HepG2 (cell line): ENCODE measurements at regions not wholly inside any gene's neighbourhood (a gene's known extent, or its start where the extent isn't known, plus 50 kb on each side); places are given as distances from the start of the nearest gene placed in this dataset.

ENCODE experiments used
- ATAC-seq: fragments of 200-7000 bp; cut with Tn5 transposase; 3 replicates; pipeline ENCODE4 v1.9.1; 2020; ENCODE audit warnings: mild to moderate bottlenecking, moderate library complexity
- BruUV-seq: library from RNA; stranded (reverse); fragments of 400-500 nt; replicated peaks from 2 replicates; lab custom pipeline; 2021; lab: Mats Ljungman, UMichigan
- CTCF ChIA-PET: fragments of 300-600 bp; formaldehyde crosslinking; extraction: SDS; loops from one replicate; lab custom pipeline; 2021; ENCODE audit warnings: low total read pairs, inconsistent platforms, low intra/inter-chr PET ratio; lab: Yijun Ruan, JAX
- POLR2A ChIA-PET: fragments of 350-600 bp; sonication (Branson Sonifier 250); formaldehyde crosslinking; loops from one replicate; lab custom pipeline; 2020; ENCODE audit warnings: antibody characterized with exemption, inconsistent platforms; lab: Yijun Ruan, JAX
- DNase-seq: peaks from one replicate; pipeline ENCODE4 v3.0.0-alpha.2; 2015; ENCODE audit warnings: low spot score
- FAIRE-seq: peaks from 3 replicates; lab custom pipeline; 2011; peaks lifted over from hg19 to GRCh38; lab: Jason Lieb, UNC
- H2AFZ ChIP-seq: one replicate; pipeline ENCODE4 v1.6.1; 2011; ENCODE audit warnings: low read length, inconsistent platforms
- H3K27ac ChIP-seq: fragments of 300-600 bp; 3 replicates; pipeline ENCODE4 v1.8.0; 2011; ENCODE audit warnings: mixed run types, mild to moderate bottlenecking, mixed read lengths, low read length, inconsistent platforms; ENCODE audit not compliant: insufficient read depth; ENCODE audit errors: extremely low read length
- H3K27me3 ChIP-seq, 2 experiments: fragments of 200-600 bp in 1 of 2; 2 replicates in 1 of 2; 3 replicates in 1 of 2; pipeline versions ENCODE4 v1.6.0 to v1.8.0; 2011; ENCODE audit warnings: low read length in 2 of 2, mild to moderate bottlenecking in 2 of 2, moderate library complexity in 2 of 2, inconsistent platforms in 1 of 2; ENCODE audit not compliant: insufficient read depth in 2 of 2, control insufficient read depth in 1 of 2
- H3K36me3 ChIP-seq, 2 experiments: fragments of 200-600 bp in 1 of 2; replicated peaks in 1 of 2; 2 replicates in 1 of 2; 3 replicates in 1 of 2; pipeline versions ENCODE4 v1.5.1 to v1.8.0; 2011; ENCODE audit warnings: low read length in 2 of 2, inconsistent platforms in 1 of 2; ENCODE audit not compliant: insufficient read depth in 2 of 2, control insufficient read depth in 1 of 2
- H3K4me1 ChIP-seq: 2 replicates; pipeline ENCODE4 v1.5.1; 2012; ENCODE audit warnings: low read length, inconsistent platforms; ENCODE audit not compliant: insufficient read depth
- H3K4me2 ChIP-seq: 2 replicates; pipeline ENCODE4 v1.6.0; 2011; ENCODE audit warnings: low read depth, low read length, inconsistent platforms
- H3K4me3 ChIP-seq, 3 experiments: fragments of 200-600 bp in 1 of 3; sonication (generic), shearing (Covaris generic) in 1 of 3; replicated peaks in 1 of 3; 2 replicates each; pipeline ENCODE4 v1.5.1; 2011 to 2016; ENCODE audit warnings: low read length in 3 of 3, inconsistent platforms in 2 of 3, low read depth in 2 of 3, mild to moderate bottlenecking in 2 of 3, control low read depth in 1 of 3, mixed read lengths in 1 of 3; ENCODE audit not compliant: insufficient read depth in 1 of 3
- H3K79me2 ChIP-seq: one replicate; pipeline ENCODE4 v1.6.1; 2011; ENCODE audit warnings: low read length, inconsistent platforms; ENCODE audit not compliant: insufficient read depth
- H3K9ac ChIP-seq: 2 replicates; pipeline ENCODE4 v1.6.0; 2011; ENCODE audit warnings: mild to moderate bottlenecking, low read depth, low read length, inconsistent platforms; ENCODE audit not compliant: insufficient read depth
- H3K9me3 ChIP-seq: 2 replicates; pipeline ENCODE4 v1.5.1; 2012; ENCODE audit warnings: mild to moderate bottlenecking, low read length
- H4K20me1 ChIP-seq: 2 replicates; pipeline ENCODE4 v1.6.0; 2011; ENCODE audit warnings: inconsistent platforms, mild to moderate bottlenecking, low read length, moderate library complexity; ENCODE audit not compliant: insufficient read depth
- AGO1 ChIP-seq: fragments of 200-400 bp; formaldehyde crosslinking; IDR thresholded peaks from 2 replicates; pipeline ENCODE4 v1.6.1; 2017; ENCODE audit warnings: mild to moderate bottlenecking, low read depth, low read length, moderate library complexity; ENCODE audit not compliant: poor library complexity, severe bottlenecking
- ASH2L ChIP-seq: fragments of 300-600, 200-600 bp; sonication (generic); IDR thresholded peaks from 2 replicates; pipeline ENCODE4 v1.7.0; 2017; ENCODE audit warnings: low read depth, mild to moderate bottlenecking, moderate library complexity, mixed read lengths, low read length; ENCODE audit not compliant: insufficient read length
- DBP ChIP-seq: sonication (generic); formaldehyde crosslinking; IDR thresholded peaks from 2 replicates; pipeline ENCODE4 v1.4.0; 2020; ENCODE audit warnings: missing genetic modification reagents; ENCODE audit errors: not compliant biosample characterization
- MYNN ChIP-seq: sonication (generic); formaldehyde crosslinking; IDR thresholded peaks from 2 replicates; pipeline ENCODE4 v1.4.0; 2020; ENCODE audit warnings: mild to moderate bottlenecking, low read depth, missing genetic modification reagents
- SMAD1 ChIP-seq: sonication (generic); formaldehyde crosslinking; IDR thresholded peaks from 2 replicates; pipeline ENCODE4 v1.4.0; 2020; ENCODE audit warnings: missing genetic modification reagents, low read depth, mild to moderate bottlenecking, borderline replicate concordance
- SMARCC2 ChIP-seq: fragments of 450-650 bp; IDR thresholded peaks from 2 replicates; pipeline ENCODE4 v1.6.1; 2017; ENCODE audit warnings: antibody characterized with exemption, mild to moderate bottlenecking
- TRAFD1 ChIP-seq: sonication (generic); formaldehyde crosslinking; IDR thresholded peaks from 2 replicates; pipeline ENCODE4 v1.5.1; 2020; ENCODE audit warnings: missing genetic modification reagents, mild to moderate bottlenecking, borderline replicate concordance
- ZNF260 ChIP-seq: sonication (generic); formaldehyde crosslinking; IDR thresholded peaks from 2 replicates; pipeline ENCODE4 v1.4.0; 2020; ENCODE audit warnings: missing genetic modification reagents, low read depth, mild to moderate bottlenecking, borderline replicate concordance
- ZNF264 ChIP-seq: sonication (generic); formaldehyde crosslinking; IDR thresholded peaks from 2 replicates; pipeline ENCODE4 v1.4.0; 2020; ENCODE audit warnings: missing genetic modification reagents
- ZNF773 ChIP-seq: sonication (generic); formaldehyde crosslinking; IDR thresholded peaks from 2 replicates; pipeline ENCODE4 v1.4.0; 2020; ENCODE audit warnings: missing genetic modification reagents, borderline replicate concordance
- WGBS: methylation state at CpG from one replicate; pipeline ENCODE4 v1.1.6; 2017; ENCODE audit warnings: low lambda C conversion rate; 5-methylcytosine and 5-hydroxymethylcytosine counted together
- in situ Hi-C: cut with HindIII; loops from 2 replicates; pipeline ENCODE4 v1.10.0; 2017; ENCODE audit warnings: low pct_unique_long_range_greater_than_20kb; ENCODE audit not compliant: extremely low pct_ligation_motif_present
- intact Hi-C: fragments of 100-400 bp; cut with micrococcal nuclease; formaldehyde crosslinking; loops from one replicate; pipeline ENCODE4 v1.10.0; 2022; ENCODE audit not compliant: unreplicated experiment
- TF ChIP-seq, protein P1 (sequence below): sonication (generic); formaldehyde crosslinking; IDR thresholded peaks from 2 replicates; pipeline ENCODE4 v1.4.0; 2020; ENCODE audit warnings: missing genetic modification reagents, borderline replicate concordance
- TF ChIP-seq, protein P2 (sequence below): sonication (generic); formaldehyde crosslinking; IDR thresholded peaks from 2 replicates; pipeline ENCODE4 v1.4.0; 2020; ENCODE audit warnings: missing genetic modification reagents
- TF ChIP-seq, protein P3 (sequence below): sonication (generic); formaldehyde crosslinking; IDR thresholded peaks from 2 replicates; pipeline ENCODE4 v1.4.0; 2020; ENCODE audit warnings: missing genetic modification reagents
- TF ChIP-seq, protein P4 (sequence below): sonication (generic); formaldehyde crosslinking; IDR thresholded peaks from 2 replicates; pipeline ENCODE4 v1.9.0; 2021; ENCODE audit warnings: missing genetic modification reagents, mild to moderate bottlenecking, borderline replicate concordance

- Histone ChIP-seq H3K36me3 (no peaks in the 10 kb centered on the region), H3K4me3 (no peak overlapping the region), H2AFZ (no peak overlapping the region), H3K9ac (no peak overlapping the region), H3K9me3 (no peaks in the 10 kb centered on the region), H3K4me1 (no peaks in the 10 kb centered on the region), H3K4me2 (no peak overlapping the region), H3K79me2 (no peaks in the 10 kb centered on the region), H4K20me1 (no peaks in the 10 kb centered on the region), H3K27me3 (no peaks in the 10 kb centered on the region), H3K27ac (no peak overlapping the region)
- ChIA-PET CTCF (no interaction called here), POLR2A (no interaction called here)
- in situ Hi-C loops (no loop called here), intact Hi-C loops (no loop called here)
- WGBS = 0% methylated on average over 1 of the region's 1 CpG
- BruUV-seq = no TSS peak
- FAIRE-seq (no peak), ATAC-seq (no peak), DNase-seq (no peak)
- TF ChIP-seq, protein P1, sequence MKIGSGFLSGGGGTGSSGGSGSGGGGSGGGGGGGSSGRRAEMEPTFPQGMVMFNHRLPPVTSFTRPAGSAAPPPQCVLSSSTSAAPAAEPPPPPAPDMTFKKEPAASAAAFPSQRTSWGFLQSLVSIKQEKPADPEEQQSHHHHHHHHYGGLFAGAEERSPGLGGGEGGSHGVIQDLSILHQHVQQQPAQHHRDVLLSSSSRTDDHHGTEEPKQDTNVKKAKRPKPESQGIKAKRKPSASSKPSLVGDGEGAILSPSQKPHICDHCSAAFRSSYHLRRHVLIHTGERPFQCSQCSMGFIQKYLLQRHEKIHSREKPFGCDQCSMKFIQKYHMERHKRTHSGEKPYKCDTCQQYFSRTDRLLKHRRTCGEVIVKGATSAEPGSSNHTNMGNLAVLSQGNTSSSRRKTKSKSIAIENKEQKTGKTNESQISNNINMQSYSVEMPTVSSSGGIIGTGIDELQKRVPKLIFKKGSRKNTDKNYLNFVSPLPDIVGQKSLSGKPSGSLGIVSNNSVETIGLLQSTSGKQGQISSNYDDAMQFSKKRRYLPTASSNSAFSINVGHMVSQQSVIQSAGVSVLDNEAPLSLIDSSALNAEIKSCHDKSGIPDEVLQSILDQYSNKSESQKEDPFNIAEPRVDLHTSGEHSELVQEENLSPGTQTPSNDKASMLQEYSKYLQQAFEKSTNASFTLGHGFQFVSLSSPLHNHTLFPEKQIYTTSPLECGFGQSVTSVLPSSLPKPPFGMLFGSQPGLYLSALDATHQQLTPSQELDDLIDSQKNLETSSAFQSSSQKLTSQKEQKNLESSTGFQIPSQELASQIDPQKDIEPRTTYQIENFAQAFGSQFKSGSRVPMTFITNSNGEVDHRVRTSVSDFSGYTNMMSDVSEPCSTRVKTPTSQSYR = no peak
- TF ChIP-seq MYNN (CRISPR knock-in tag) = no peak
- no peak for TF ChIP-seq SMAD1 (CRISPR knock-in tag)
- TF ChIP-seq, protein P2, sequence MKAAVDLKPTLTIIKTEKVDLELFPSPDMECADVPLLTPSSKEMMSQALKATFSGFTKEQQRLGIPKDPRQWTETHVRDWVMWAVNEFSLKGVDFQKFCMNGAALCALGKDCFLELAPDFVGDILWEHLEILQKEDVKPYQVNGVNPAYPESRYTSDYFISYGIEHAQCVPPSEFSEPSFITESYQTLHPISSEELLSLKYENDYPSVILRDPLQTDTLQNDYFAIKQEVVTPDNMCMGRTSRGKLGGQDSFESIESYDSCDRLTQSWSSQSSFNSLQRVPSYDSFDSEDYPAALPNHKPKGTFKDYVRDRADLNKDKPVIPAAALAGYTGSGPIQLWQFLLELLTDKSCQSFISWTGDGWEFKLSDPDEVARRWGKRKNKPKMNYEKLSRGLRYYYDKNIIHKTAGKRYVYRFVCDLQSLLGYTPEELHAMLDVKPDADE (CRISPR knock-in tag) = no peak
- TF ChIP-seq DBP (CRISPR knock-in tag) = no peak
- no peak for TF ChIP-seq ASH2L
- no peak for TF ChIP-seq ZNF260 (CRISPR knock-in tag)
- TF ChIP-seq ZNF264 = no peak
- no peak for TF ChIP-seq AGO1
- TF ChIP-seq, protein P3, sequence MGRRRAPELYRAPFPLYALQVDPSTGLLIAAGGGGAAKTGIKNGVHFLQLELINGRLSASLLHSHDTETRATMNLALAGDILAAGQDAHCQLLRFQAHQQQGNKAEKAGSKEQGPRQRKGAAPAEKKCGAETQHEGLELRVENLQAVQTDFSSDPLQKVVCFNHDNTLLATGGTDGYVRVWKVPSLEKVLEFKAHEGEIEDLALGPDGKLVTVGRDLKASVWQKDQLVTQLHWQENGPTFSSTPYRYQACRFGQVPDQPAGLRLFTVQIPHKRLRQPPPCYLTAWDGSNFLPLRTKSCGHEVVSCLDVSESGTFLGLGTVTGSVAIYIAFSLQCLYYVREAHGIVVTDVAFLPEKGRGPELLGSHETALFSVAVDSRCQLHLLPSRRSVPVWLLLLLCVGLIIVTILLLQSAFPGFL (CRISPR knock-in tag) = no peak
- no peak for TF ChIP-seq ZNF773 (CRISPR knock-in tag)
- TF ChIP-seq, protein P4, sequence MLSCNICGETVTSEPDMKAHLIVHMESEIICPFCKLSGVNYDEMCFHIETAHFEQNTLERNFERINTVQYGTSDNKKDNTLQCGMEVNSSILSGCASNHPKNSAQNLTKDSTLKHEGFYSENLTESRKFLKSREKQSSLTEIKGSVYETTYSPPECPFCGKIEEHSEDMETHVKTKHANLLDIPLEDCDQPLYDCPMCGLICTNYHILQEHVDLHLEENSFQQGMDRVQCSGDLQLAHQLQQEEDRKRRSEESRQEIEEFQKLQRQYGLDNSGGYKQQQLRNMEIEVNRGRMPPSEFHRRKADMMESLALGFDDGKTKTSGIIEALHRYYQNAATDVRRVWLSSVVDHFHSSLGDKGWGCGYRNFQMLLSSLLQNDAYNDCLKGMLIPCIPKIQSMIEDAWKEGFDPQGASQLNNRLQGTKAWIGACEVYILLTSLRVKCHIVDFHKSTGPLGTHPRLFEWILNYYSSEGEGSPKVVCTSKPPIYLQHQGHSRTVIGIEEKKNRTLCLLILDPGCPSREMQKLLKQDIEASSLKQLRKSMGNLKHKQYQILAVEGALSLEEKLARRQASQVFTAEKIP (CRISPR knock-in tag) = no peak
- TF ChIP-seq TRAFD1 (CRISPR knock-in tag) = no peak
- no peak for TF ChIP-seq SMARCC2
Observed at GRCh38 chr4:131248314-131248713, 1900.8 kb upstream of the PCDH10 start.
